ENCODE measurements at regions not wholly inside any gene's neighbourhood (a gene's known extent, or its start where the extent isn't known, plus 50 kb on each side); places are given as distances from the start of the nearest gene placed in this dataset.

DNA sequence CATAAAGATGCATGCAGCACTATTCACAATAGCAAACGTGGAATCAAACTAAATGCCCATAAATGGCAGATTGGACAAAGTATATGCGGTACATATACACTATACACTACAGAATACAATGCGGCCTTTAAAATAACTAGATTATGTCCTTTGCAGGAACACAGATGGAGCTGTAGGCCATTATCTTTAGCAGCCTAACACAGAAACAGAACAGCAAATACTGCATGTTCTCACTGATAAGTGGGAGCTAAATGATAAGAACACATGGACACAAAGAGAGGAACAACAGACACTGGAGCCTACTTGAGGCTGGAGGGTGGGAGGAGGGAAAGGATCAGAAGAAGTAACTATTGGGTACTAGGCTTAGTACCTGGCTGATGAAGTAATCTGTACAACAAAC lies 758.2 kb downstream of the TLE1 start:
- ChIA-PET POLR2A (no interaction called here), CTCF (no interaction called here)
- TF ChIP-seq, protein P1, sequence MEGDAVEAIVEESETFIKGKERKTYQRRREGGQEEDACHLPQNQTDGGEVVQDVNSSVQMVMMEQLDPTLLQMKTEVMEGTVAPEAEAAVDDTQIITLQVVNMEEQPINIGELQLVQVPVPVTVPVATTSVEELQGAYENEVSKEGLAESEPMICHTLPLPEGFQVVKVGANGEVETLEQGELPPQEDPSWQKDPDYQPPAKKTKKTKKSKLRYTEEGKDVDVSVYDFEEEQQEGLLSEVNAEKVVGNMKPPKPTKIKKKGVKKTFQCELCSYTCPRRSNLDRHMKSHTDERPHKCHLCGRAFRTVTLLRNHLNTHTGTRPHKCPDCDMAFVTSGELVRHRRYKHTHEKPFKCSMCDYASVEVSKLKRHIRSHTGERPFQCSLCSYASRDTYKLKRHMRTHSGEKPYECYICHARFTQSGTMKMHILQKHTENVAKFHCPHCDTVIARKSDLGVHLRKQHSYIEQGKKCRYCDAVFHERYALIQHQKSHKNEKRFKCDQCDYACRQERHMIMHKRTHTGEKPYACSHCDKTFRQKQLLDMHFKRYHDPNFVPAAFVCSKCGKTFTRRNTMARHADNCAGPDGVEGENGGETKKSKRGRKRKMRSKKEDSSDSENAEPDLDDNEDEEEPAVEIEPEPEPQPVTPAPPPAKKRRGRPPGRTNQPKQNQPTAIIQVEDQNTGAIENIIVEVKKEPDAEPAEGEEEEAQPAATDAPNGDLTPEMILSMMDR (IDR thresholded peaks at IDR 0.05; ENCODE audit: control extremely low read depth, extremely low read depth, low read depth, missing control alignments): no peak
- DNase-seq (ENCODE audit: extremely low spot score): no peak

DNA sequence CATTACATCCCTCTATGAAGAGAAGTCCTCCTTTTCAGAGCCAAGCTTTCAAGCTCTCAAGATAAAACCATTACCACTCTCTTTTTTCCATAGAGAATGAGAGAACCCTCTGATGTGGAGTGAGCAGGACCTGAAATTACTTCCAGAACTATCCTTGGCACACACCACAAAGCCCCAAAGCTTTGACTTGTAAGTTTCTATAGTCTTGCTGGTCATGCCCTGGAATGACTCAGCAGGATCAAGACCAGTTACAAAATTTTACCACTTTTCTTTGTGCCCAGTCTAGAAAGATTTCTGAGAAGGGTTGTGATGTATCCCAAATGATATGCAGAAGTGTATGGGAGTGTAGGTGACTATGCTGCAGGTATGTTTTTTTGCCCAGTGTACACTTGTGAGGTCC lies 760.6 kb downstream of the TLE1 start:
- CTCF ChIA-PET: no interaction called here
- DNase-seq (ENCODE audit: extremely low spot score): no peak
- POLR2A ChIA-PET: no interaction called here

DNA sequence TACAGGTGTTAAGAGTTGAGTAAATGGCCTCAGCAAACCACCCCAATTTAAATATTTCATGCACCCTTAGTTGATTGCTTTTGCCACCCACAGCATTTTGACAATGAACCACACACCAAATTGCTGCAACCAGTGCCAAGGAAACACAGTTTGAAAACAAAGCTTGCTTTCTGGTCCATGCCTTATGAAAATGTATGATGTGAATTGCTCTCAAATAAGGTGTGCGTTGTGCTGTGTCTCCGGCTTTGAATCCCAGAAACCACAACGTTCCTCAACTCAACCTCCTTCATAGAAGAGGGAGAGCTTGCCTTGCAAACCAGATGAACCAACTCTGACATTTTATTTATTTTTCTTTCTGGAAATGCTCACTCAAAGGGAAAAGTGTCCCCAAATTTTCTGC lies 762.7 kb downstream of the TLE1 start:
- TF ChIP-seq, protein P1 (IDR thresholded peaks at IDR 0.05; ENCODE audit: control extremely low read depth, extremely low read depth, low read depth, missing control alignments): no peak
- DNase-seq (ENCODE audit: extremely low spot score): no peak
- ChIA-PET CTCF (no interaction called here), POLR2A (no interaction called here)

More for the DNA sequence above, 760.6 kb downstream of the TLE1 start:
- TF ChIP-seq, protein P1 (IDR thresholded peaks at IDR 0.05; ENCODE audit: control extremely low read depth, extremely low read depth, low read depth, missing control alignments): no peak

DNA sequence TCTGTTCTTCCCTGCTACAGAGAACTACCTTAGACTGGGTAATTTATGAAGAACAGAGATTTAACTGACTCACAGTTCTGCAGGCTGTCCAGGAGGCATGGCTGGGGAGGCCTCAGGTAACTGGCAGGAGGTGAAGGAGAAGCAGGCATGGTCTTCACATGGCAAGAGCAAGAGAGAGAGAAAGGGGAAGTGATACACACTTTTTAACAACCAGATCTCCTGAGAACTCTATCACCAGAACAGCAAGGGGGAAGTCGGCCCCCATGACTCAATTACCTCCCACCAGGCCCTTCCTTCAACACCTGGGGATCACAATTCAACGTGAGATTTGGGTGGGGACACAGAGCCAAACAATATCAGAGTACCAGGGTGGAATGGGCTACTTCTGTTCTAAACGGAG lies 766.8 kb downstream of the TLE1 start:
- ChIA-PET POLR2A (no interaction called here), CTCF (no interaction called here)
- DNase-seq (ENCODE audit: extremely low spot score): no peak
- TF ChIP-seq, protein P1 (IDR thresholded peaks at IDR 0.05; ENCODE audit: control extremely low read depth, extremely low read depth, low read depth, missing control alignments): no peak

DNA sequence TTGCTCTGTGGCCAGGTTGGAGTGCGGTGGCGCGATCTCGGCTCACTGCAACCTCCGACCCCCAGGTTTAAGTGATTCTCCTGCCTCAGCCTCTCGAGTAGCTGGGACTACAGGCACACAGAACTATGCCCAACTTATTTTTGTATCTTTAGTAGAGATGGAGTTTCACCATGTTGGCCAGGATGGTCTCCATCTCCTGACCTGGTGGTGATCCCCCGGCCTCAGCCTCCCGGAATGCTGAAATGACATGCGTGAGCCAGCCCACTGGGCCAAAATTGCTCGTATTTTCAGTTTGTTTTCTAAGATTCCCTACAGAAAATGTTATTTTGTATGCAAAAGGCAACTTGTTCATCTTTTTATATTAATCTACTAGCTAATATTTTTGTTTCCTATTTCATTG lies 782.6 kb downstream of the TLE1 start:
- ChIA-PET POLR2A (no interaction called here), CTCF (no interaction called here)
- TF ChIP-seq, protein P1 (IDR thresholded peaks at IDR 0.05; ENCODE audit: control extremely low read depth, extremely low read depth, low read depth, missing control alignments): no peak
- no peak for DNase-seq (ENCODE audit: extremely low spot score)

DNA sequence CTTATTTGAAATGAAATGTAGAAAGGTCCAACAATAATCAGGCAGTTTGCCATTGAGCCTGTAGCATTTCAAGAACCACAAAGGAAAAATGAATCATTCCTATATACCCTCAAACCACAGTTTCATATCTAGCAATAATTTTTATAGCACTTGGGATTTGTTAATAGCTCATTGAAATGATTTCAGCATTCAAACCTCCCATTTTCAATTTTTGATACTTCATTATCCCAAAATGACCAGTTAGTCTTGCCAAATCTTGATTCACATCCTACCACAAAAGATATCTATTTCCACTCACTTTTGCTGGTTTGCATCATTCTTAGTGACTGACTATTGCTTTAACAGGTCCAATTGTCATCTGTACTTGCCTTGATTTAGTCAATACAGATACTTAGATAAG lies 790.1 kb downstream of the TLE1 start:
- CTCF ChIA-PET: no interaction called here
- TF ChIP-seq, protein P1 (IDR thresholded peaks at IDR 0.05; ENCODE audit: control extremely low read depth, extremely low read depth, low read depth, missing control alignments): no peak
- DNase-seq (ENCODE audit: extremely low spot score): no peak
- POLR2A ChIA-PET: no interaction called here

DNA sequence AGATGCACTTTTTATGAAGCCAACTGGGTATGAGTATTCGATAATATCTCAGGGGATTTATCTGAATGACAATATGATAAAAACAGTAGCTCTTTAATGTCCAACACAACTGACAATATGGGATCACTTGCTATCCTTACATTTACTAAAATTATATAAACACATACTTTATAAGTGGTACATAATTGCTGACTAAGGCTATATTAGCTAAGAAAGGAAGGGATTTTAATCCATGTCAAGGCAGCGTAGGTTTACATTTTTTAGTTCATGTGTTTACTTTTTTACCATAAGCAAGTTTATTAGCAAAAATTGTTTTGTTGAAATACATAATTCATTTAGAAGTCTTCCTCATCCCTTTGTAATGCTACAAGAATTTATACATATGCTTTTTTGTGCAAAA lies 796.2 kb downstream of the TLE1 start:
- CTCF ChIA-PET: interaction anchor here (1.2 to 2.3 kb wide), 3 partner anchors 9 to 16 kb away, joined by 3 to 5 read pairs (median 4); no protein-coding TSS in a partner anchor

More for the DNA sequence above, 796.2 kb downstream of the TLE1 start:
- TF ChIP-seq, protein P1 (IDR thresholded peaks at IDR 0.05; ENCODE audit: control extremely low read depth, extremely low read depth, low read depth, missing control alignments): no peak
- DNase-seq (ENCODE audit: extremely low spot score): no peak
- POLR2A ChIA-PET: no interaction called here

Data from GM10248 (cell line).